RWPE2 (cell line): ENCODE measurements at regions not wholly inside any gene's neighbourhood (a gene's known extent, or its start where the extent isn't known, plus 50 kb on each side); places are given as distances from the start of the nearest gene placed in this dataset.
"Not testable (repeated sequence)": the region's sequence is repeated elsewhere in the genome, so short reads cannot be mapped to it uniquely, and the experiment has no call there.

Source experiments
- ATAC-seq: fragments of 200-7000 bp; cut with Tn5 transposase; 3 replicates; pipeline ENCODE4 v1.9.1; 2021; ENCODE audit warnings: low read depth
- DNase-seq: peaks from one replicate; pipeline ENCODE4 v3.0.0-alpha.2; 2020; ENCODE audit warnings: low spot score
- H3K27ac ChIP-seq: fragments of 450-650 bp; 2 replicates; pipeline ENCODE4 v1.5.1; 2017; ENCODE audit warnings: mild to moderate bottlenecking; ENCODE audit not compliant: poor library complexity, severe bottlenecking
- H3K27me3 ChIP-seq: fragments of 250-450 bp; sonication (Bioruptor Pico); 2 replicates; pipeline ENCODE4 v1.5.1; 2021; ENCODE audit warnings: mild to moderate bottlenecking, moderate library complexity; ENCODE audit not compliant: insufficient read depth, poor library complexity, severe bottlenecking
- H3K36me3 ChIP-seq: fragments of 250-450 bp; sonication (Bioruptor Pico); 2 replicates; pipeline ENCODE4 v1.5.1; 2020; ENCODE audit warnings: low read depth, mild to moderate bottlenecking, moderate library complexity
- H3K4me1 ChIP-seq: fragments of 250-450 bp; sonication (Bioruptor Pico); 2 replicates; pipeline ENCODE4 v1.5.1; 2021; ENCODE audit warnings: mild to moderate bottlenecking, moderate library complexity; ENCODE audit not compliant: insufficient read depth, poor library complexity, severe bottlenecking
- H3K4me3 ChIP-seq: fragments of 250-450 bp; sonication (Bioruptor Pico); 2 replicates; pipeline ENCODE4 v1.5.1; 2021; ENCODE audit warnings: mild to moderate bottlenecking, moderate library complexity; ENCODE audit not compliant: severe bottlenecking
- H3K9me3 ChIP-seq: fragments of 250-450 bp; sonication (Bioruptor Pico); 2 replicates; pipeline ENCODE4 v1.5.1; 2021; ENCODE audit warnings: mild to moderate bottlenecking, moderate library complexity; ENCODE audit not compliant: severe bottlenecking
- CTCF ChIP-seq: fragments of 450-650 bp; IDR thresholded peaks from one replicate; pipeline ENCODE4 v1.5.1; 2017; ENCODE audit warnings: mild to moderate bottlenecking, moderate library complexity; ENCODE audit not compliant: poor library complexity, severe bottlenecking

DNA sequence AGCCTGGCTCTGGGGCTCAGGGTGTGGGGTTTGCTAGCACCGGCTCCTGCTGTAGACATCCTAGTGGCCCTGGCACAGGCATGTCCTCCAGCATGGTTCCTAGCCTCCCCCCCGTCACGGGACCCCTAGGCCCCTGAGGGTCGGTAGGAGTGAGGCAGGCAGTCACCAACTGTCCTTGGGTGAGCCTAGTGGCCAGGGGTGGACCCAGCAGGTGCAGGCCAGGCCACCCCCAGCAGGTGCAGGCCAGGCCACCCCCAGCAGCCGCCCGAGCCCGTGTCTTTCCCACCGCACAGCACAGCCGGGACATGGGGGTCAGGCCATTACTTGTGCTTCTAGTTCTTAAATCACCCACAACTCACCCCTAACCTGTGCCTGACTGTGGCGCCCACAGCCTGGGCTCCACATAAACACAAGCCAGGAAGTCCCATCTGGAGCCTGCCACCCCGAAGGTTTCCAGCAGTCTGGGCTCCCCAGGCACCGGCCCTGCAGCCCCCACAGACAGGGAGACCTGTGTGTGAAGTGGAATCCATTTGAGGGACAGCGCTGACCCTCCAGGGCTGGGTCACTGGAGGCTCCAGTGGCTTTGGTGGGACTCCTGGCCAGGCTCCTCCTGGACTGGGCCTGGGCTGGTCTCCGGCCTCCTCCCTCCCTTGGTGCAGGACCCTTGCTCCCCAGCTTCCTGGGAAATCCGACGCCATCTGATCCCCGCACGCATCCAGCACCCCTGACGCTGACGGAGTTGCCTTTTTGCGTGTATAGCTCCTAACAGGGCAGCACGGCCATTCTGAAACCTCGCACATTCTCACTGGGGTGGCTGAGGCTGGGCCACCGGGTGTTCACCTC lies 114.1 kb upstream of the LPCAT1 start:
- H3K9me3 ChIP-seq = no peaks in the 10 kb centered on the region
- H3K4me3 ChIP-seq = no peak overlapping the region
- no peak overlapping the region for H3K27ac ChIP-seq
- ATAC-seq = no peak
- TF ChIP-seq CTCF = no peak
- no peaks in the 10 kb centered on the region for H3K4me1 ChIP-seq
- H3K27me3 ChIP-seq = peaks cover 7% of the 10 kb centered on the region
- H3K36me3 ChIP-seq = no peaks in the 10 kb centered on the region
- peak; percentile 65 for DNase-seq

DNA sequence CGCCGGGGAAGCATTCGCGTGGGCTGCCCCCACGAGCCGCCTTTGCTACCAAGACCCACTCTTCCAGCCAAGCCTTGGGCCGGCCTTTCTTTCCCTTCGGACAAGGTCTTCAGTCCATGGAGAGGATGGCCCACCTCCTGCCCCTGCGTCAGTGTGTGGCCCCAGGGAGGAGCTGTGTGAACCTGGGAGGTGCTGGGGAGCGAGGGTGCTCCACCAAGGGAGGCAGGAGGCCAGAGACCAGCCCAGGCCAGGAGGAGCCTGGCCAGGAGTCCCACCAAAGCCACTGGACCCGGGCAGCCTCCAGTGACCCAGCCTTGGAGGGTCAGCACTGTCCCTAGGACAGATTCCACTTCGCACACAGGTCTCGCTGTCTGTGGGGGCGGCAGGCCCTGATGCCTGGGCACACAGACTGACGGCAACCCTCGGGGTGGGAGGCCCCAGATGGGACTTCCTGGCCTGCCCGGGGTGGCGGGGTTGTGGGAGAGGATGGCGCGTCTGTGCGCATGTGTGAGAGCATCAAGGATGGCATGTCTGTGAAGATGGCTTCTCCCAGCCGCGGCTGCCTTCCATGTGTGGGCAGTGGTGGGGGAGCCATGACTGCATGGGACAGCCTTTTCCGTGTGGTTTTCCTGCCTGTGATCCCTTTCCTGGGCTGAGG lies 113.3 kb upstream of the LPCAT1 start:
- ATAC-seq (no peak), DNase-seq (peak; percentile 70)
- no peak for TF ChIP-seq CTCF
- no peaks in the 10 kb centered on the region for H3K36me3 ChIP-seq
- H3K4me3 ChIP-seq = no peak overlapping the region
- H3K4me1 ChIP-seq = no peaks in the 10 kb centered on the region
- no peaks in the 10 kb centered on the region for H3K9me3 ChIP-seq
- no peaks in the 10 kb centered on the region for H3K27me3 ChIP-seq
- H3K27ac ChIP-seq = no peak overlapping the region

DNA sequence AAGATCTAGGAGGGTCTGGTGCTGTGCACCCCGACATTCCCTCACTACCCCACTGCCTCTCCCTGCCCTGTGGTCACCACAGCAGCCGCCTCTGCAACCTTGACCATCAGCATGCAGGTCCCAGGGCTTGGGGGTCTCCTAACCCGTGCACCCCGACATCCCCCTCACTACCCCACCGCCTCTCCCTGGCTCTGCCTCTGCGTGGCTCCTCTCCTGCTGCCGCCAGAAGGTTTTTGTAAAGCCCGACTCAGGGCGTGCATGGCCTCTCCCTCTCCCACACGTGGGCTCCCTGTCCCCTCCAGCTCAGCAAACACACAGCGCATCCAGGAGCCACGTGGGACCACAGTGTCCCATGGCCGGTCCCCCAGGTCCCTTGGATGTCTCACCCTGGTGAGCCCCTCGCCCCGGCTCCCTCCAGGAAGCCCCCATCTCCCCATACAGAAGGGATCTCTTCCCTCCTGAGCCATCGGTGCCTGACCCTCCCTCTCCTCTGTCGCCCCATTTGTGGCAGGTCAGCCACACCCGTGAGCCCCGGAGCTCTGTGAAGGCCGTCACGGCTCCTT lies 112.5 kb upstream of the LPCAT1 start:
- H3K4me3 ChIP-seq, H3K27ac ChIP-seq, H3K4me1 ChIP-seq, H3K36me3 ChIP-seq, H3K9me3 ChIP-seq, ATAC-seq, H3K27me3 ChIP-seq: not testable (repeated sequence)
- peak; percentile 44 for DNase-seq

GRCh38 chr5:1635477-1635876 lies 111.7 kb upstream of the LPCAT1 start:
- not testable (repeated sequence) for H3K4me1 ChIP-seq, ATAC-seq, H3K9me3 ChIP-seq, H3K36me3 ChIP-seq, DNase-seq, H3K4me3 ChIP-seq, H3K27me3 ChIP-seq, H3K27ac ChIP-seq

GRCh38 chr5:1634337-1634661 lies 110.5 kb upstream of the LPCAT1 start:
- no peak; the same call in 2 of the 3 replicates for ATAC-seq
- peak overlapping the region; percentile 20 for H3K27ac ChIP-seq

More at GRCh38 chr5:1634337-1634661, 110.5 kb upstream of the LPCAT1 start:
- no peak for TF ChIP-seq CTCF
- H3K4me1 ChIP-seq = no peaks in the 10 kb centered on the region
- no peaks in the 10 kb centered on the region for H3K9me3 ChIP-seq
- H3K36me3 ChIP-seq = peaks cover 3% of the 10 kb centered on the region
- H3K27me3 ChIP-seq = no peaks in the 10 kb centered on the region
- peak overlapping the region; percentile 81 for H3K4me3 ChIP-seq
- no peak for DNase-seq
